DND-41 (cell line): ENCODE measurements at regions not wholly inside any gene's neighbourhood (a gene's known extent, or its start where the extent isn't known, plus 50 kb on each side); places are given as distances from the start of the nearest gene placed in this dataset.

ENCODE experiments used
- EZH2 ChIP-seq: IDR thresholded peaks from 3 replicates; pipeline ENCODE4 v1.6.1; 2012; ENCODE audit warnings: borderline replicate concordance, low read depth, mild to moderate bottlenecking, moderate library complexity, low read length, inconsistent platforms; ENCODE audit not compliant: severe bottlenecking
- TF ChIP-seq, protein P1 (sequence below): IDR thresholded peaks from 2 replicates; pipeline ENCODE4 v1.5.1; 2012; ENCODE audit warnings: borderline replicate concordance, low read length, moderate library complexity, mild to moderate bottlenecking; ENCODE audit not compliant: poor library complexity, severe bottlenecking; ENCODE audit errors: extremely low read depth

GRCh38 chr1:244219802-244220201, 168.7 kb downstream of the ZBTB18 start:
- TF ChIP-seq, protein P1, sequence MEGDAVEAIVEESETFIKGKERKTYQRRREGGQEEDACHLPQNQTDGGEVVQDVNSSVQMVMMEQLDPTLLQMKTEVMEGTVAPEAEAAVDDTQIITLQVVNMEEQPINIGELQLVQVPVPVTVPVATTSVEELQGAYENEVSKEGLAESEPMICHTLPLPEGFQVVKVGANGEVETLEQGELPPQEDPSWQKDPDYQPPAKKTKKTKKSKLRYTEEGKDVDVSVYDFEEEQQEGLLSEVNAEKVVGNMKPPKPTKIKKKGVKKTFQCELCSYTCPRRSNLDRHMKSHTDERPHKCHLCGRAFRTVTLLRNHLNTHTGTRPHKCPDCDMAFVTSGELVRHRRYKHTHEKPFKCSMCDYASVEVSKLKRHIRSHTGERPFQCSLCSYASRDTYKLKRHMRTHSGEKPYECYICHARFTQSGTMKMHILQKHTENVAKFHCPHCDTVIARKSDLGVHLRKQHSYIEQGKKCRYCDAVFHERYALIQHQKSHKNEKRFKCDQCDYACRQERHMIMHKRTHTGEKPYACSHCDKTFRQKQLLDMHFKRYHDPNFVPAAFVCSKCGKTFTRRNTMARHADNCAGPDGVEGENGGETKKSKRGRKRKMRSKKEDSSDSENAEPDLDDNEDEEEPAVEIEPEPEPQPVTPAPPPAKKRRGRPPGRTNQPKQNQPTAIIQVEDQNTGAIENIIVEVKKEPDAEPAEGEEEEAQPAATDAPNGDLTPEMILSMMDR: no peak
- no peak for TF ChIP-seq EZH2
